Hematopoietic multipotent progenitor cell treated with erythropoietin and hydrocortisone succinate and interleukin-3 and kit ligand, for 4 days (in vitro differentiated cells): ENCODE measurements at regions not wholly inside any gene's neighbourhood (a gene's known extent, or its start where the extent isn't known, plus 50 kb on each side); places are given as distances from the start of the nearest gene placed in this dataset.

Experiments
- DNase-seq: peaks from one replicate; pipeline ENCODE4 v3.0.0-alpha.2; 2015

GRCh38 chr3:99541181-99541580 is 97.2 kb upstream of the COL8A1 start:
- no peak for DNase-seq

- no peak for DNase-seq
These were observed 101.0 kb upstream of the COL8A1 start for GRCh38 chr3:99537416-99537815.

GRCh38 chr3:99536555-99537314 is 101.7 kb upstream of the COL8A1 start:
- no peak for DNase-seq

GRCh38 chr3:99534951-99535704 is 103.3 kb upstream of the COL8A1 start:
- peak; percentile 10 for DNase-seq

- DNase-seq: peak; percentile 57
These were observed 106.1 kb upstream of the COL8A1 start for GRCh38 chr3:99532246-99532645.

GRCh38 chr3:99529265-99529664 is 109.1 kb upstream of the COL8A1 start:
- DNase-seq: no peak

GRCh38 chr3:99526921-99527320 is 111.5 kb upstream of the COL8A1 start:
- DNase-seq: no peak

GRCh38 chr3:99524559-99524958 is 113.8 kb upstream of the COL8A1 start:
- no peak for DNase-seq

- no peak for DNase-seq
These were observed 114.8 kb upstream of the COL8A1 start for GRCh38 chr3:99523431-99524127.

- no peak for DNase-seq
These were observed 116.2 kb upstream of the COL8A1 start for GRCh38 chr3:99522147-99522546.

- no peak for DNase-seq
These were observed 116.8 kb upstream of the COL8A1 start for GRCh38 chr3:99521551-99521950.

- no peak for DNase-seq
These were observed 117.9 kb upstream of the COL8A1 start for GRCh38 chr3:99520513-99520912.

GRCh38 chr3:99516936-99517335 is 121.5 kb upstream of the COL8A1 start:
- DNase-seq: no peak

GRCh38 chr3:99515891-99516290 is 122.5 kb upstream of the COL8A1 start:
- DNase-seq: no peak

- DNase-seq: no peak
These were observed 129.2 kb upstream of the COL8A1 start for GRCh38 chr3:99509224-99509623.

GRCh38 chr3:99508191-99508590 is 130.2 kb upstream of the COL8A1 start:
- DNase-seq: no peak

- DNase-seq: peak; percentile 73
These were observed 132.6 kb upstream of the COL8A1 start for GRCh38 chr3:99505646-99506269.

GRCh38 chr3:99505200-99505599 is 133.2 kb upstream of the COL8A1 start:
- DNase-seq: no peak

- DNase-seq: no peak
These were observed 134.1 kb upstream of the COL8A1 start for GRCh38 chr3:99504258-99504657.

GRCh38 chr3:99503350-99503749 is 135.0 kb upstream of the COL8A1 start:
- DNase-seq: no peak

- DNase-seq: no peak
These were observed 135.5 kb upstream of the COL8A1 start for GRCh38 chr3:99502871-99503270.

- DNase-seq: no peak
These were observed 137.9 kb upstream of the COL8A1 start for GRCh38 chr3:99500485-99500884.
